K562 (cell line): ENCODE measurements at regions not wholly inside any gene's neighbourhood (a gene's known extent, or its start where the extent isn't known, plus 50 kb on each side); places are given as distances from the start of the nearest gene placed in this dataset.
"Not testable (repeated sequence)": the region's sequence is repeated elsewhere in the genome, so short reads cannot be mapped to it uniquely, and the experiment has no call there.

Experiments used
- ATAC-seq: fragments of 200-7000 bp; cut with Tn5 transposase; 3 replicates; pipeline ENCODE4 v1.9.1; 2020; ENCODE audit warnings: moderate library complexity
- BruUV-seq: library from RNA; stranded (reverse); fragments of 400-500 nt; replicated peaks from 2 replicates; lab custom pipeline; 2021; lab: Mats Ljungman, UMichigan
- CTCF ChIA-PET: fragments of 300-600 bp; formaldehyde crosslinking; extraction: SDS; loops from one replicate; lab custom pipeline; 2021; ENCODE audit warnings: low intra/inter-chr PET ratio; lab: Yijun Ruan, JAX
- POLR2A ChIA-PET: fragments of 300-600, 350-650 bp; sonication (Branson Sonifier 250); formaldehyde crosslinking; extraction: SDS; loops from one replicate; lab custom pipeline; 2021; ENCODE audit warnings: antibody characterized with exemption, inconsistent platforms; lab: Yijun Ruan, JAX
- DNase-seq, 4 experiments: peaks; one replicate each; pipeline versions ENCODE4 v3.0.0 to v3.0.0-alpha.2; 2011 to 2018; ENCODE audit warnings: low spot score in 3 of 4, mixed read lengths in 3 of 4; ENCODE audit errors: extremely low read depth in 1 of 4
- FAIRE-seq: peaks from 2 replicates; lab custom pipeline; 2011; peaks lifted over from hg19 to GRCh38; lab: Jason Lieb, UNC
- H2AFZ ChIP-seq: 2 replicates; pipeline ENCODE4 v1.6.0; 2011; ENCODE audit warnings: low read depth, low read length, control low read depth, inconsistent platforms
- H3K27ac ChIP-seq: fragments of 200-600 bp; 3 replicates; pipeline ENCODE4 v1.8.0; 2011; ENCODE audit warnings: low read depth, mild to moderate bottlenecking, control low read depth, inconsistent platforms, low read length, moderate library complexity, mixed read lengths; ENCODE audit errors: extremely low read depth
- H3K27me3 ChIP-seq, 2 experiments: fragments of 300-600 bp in 1 of 2; 2 replicates in 1 of 2; 3 replicates in 1 of 2; pipeline versions ENCODE4 v1.6.0 to v1.8.0; 2011; ENCODE audit warnings: inconsistent platforms in 2 of 2, low read length in 2 of 2, mild to moderate bottlenecking in 1 of 2, mixed read lengths in 1 of 2, moderate library complexity in 1 of 2; ENCODE audit not compliant: control insufficient read depth in 2 of 2, insufficient read depth in 2 of 2
- H3K36me3 ChIP-seq: fragments of 300-600 bp; 3 replicates; pipeline ENCODE4 v1.8.0; 2011; ENCODE audit warnings: mild to moderate bottlenecking, low read length, inconsistent platforms; ENCODE audit not compliant: control insufficient read depth, insufficient read depth
- H3K4me1 ChIP-seq, 2 experiments: fragments of 200-600 bp in 1 of 2; replicated peaks in 1 of 2; 2 replicates in 1 of 2; 3 replicates in 1 of 2; pipeline versions ENCODE4 v1.5.1 to v1.8.0; 2011; ENCODE audit warnings: inconsistent platforms in 2 of 2, low read length in 2 of 2, mild to moderate bottlenecking in 1 of 2, mixed read lengths in 1 of 2, moderate library complexity in 1 of 2; ENCODE audit not compliant: control insufficient read depth in 2 of 2, insufficient read depth in 2 of 2
- H3K4me2 ChIP-seq: 2 replicates; pipeline ENCODE4 v1.6.1; 2011; ENCODE audit warnings: low read length, control low read depth, inconsistent platforms, mixed read lengths; ENCODE audit not compliant: insufficient read depth
- H3K4me3 ChIP-seq: fragments of 200-600 bp; sonication (generic), shearing (Covaris generic); 2 replicates; pipeline ENCODE4 v1.5.1; 2016; ENCODE audit warnings: control low read depth, inconsistent platforms
- H3K79me2 ChIP-seq: fragments of 200-600 bp; 3 replicates; pipeline ENCODE4 v1.8.0; 2011; ENCODE audit warnings: low read length, inconsistent platforms; ENCODE audit not compliant: control insufficient read depth, insufficient read depth
- H3K9ac ChIP-seq, 2 experiments: 2 replicates each; pipeline versions ENCODE4 v1.6.0 to v1.6.1; 2011; ENCODE audit warnings: low read depth in 2 of 2, low read length in 2 of 2, control low read depth in 1 of 2, inconsistent platforms in 1 of 2, mild to moderate bottlenecking in 1 of 2, mixed read lengths in 1 of 2; ENCODE audit not compliant: insufficient read depth in 1 of 2
- H3K9me1 ChIP-seq: one replicate; pipeline ENCODE4 v1.6.0; 2011; ENCODE audit warnings: inconsistent platforms, mild to moderate bottlenecking, low read length, moderate library complexity; ENCODE audit not compliant: control insufficient read depth, insufficient read depth
- H3K9me3 ChIP-seq: replicated peaks from 2 replicates; pipeline ENCODE4 v1.5.1; 2011; ENCODE audit warnings: low read depth, low read length, inconsistent platforms; ENCODE audit not compliant: control insufficient read depth, insufficient read depth
- H4K20me1 ChIP-seq: replicated peaks from 2 replicates; pipeline ENCODE4 v1.6.1; 2011; ENCODE audit warnings: low read length, inconsistent platforms, mixed read lengths; ENCODE audit not compliant: control insufficient read depth, insufficient read depth
- GABPB2 ChIP-seq: fragments of 250-450 bp; sonication (Bioruptor Pico); conservative IDR thresholded peaks from 2 replicates; pipeline ENCODE4 v1.5.1; 2021; ENCODE audit warnings: mild to moderate bottlenecking
- SFPQ ChIP-seq: fragments of 200-400 bp; formaldehyde crosslinking; IDR thresholded peaks from 2 replicates; pipeline ENCODE4 v1.6.1; 2017; ENCODE audit warnings: mild to moderate bottlenecking, low read depth, low read length, moderate library complexity
- SNRNP70 ChIP-seq: fragments of 200-400 bp; formaldehyde crosslinking; optimal IDR thresholded peaks from 2 replicates; pipeline ENCODE3; 2017; ENCODE audit warnings: low read depth, low read length
- TBP ChIP-seq: optimal IDR thresholded peaks from 2 replicates; pipeline ENCODE3; 2011; ENCODE audit warnings: low read depth, low read length, improper control_type of control experiment
- ZKSCAN1 ChIP-seq: fragments of 150-350 bp; IDR thresholded peaks from 2 replicates; pipeline ENCODE4 v1.6.1; 2016; ENCODE audit warnings: low read depth, low read length
- ZNF134 ChIP-seq: fragments of 250-450 bp; sonication (Bioruptor Pico); conservative IDR thresholded peaks from 2 replicates; pipeline ENCODE4 v1.4.0; 2020
- ZNF146 ChIP-seq: IDR thresholded peaks from one replicate; pipeline ENCODE4 v1.6.1; 2018; ENCODE audit warnings: missing compliant biosample characterization; ENCODE audit not compliant: unreplicated experiment
- ZNF584 ChIP-seq: fragments of 200-800 bp; sonication (Bioruptor generic); IDR thresholded peaks from 2 replicates; pipeline ENCODE4 v1.6.1; 2016; ENCODE audit warnings: low read depth, mild to moderate bottlenecking, missing genetic modification characterization, missing compliant biosample characterization
- WGBS: fragments of 100-300 bp; shearing (Covaris generic); methylation state at CpG from one replicate; pipeline ENCODE4 v1.1.6; 2016; ENCODE audit warnings: low coverage, mixed read lengths; ENCODE audit not compliant: insufficient coverage; ENCODE audit errors: missing lambda C conversion rate; 5-methylcytosine and 5-hydroxymethylcytosine counted together
- in situ Hi-C: fragments of 300-500 bp; cut with MboI; formaldehyde crosslinking; loops from 4 replicates; pipeline ENCODE4 v1.15.0; 2018; ENCODE audit warnings: inconsistent platforms, mixed read lengths
- intact Hi-C: fragments of 100-400 bp; cut with micrococcal nuclease; formaldehyde crosslinking; loops from 2 replicates; pipeline ENCODE4 v1.14.2; 2022
- TF ChIP-seq, protein P1 (sequence below), 2 experiments: IDR thresholded peaks in 1 of 2; conservative IDR thresholded peaks in 1 of 2; 2 replicates each; pipeline ENCODE4 v1.6.1; 2016; ENCODE audit warnings: low read depth in 2 of 2, mild to moderate bottlenecking in 1 of 2, missing compliant biosample characterization in 1 of 2, missing genetic modification characterization in 1 of 2, moderate library complexity in 1 of 2

GRCh38 chr1:20408133-20408650, 77.8 kb downstream of the CAMK2N1 start:
- H3K36me3 ChIP-seq, H3K9me1 ChIP-seq, H3K9ac ChIP-seq, H3K4me1 ChIP-seq, ATAC-seq, H3K27ac ChIP-seq, in situ Hi-C loops, H3K4me3 ChIP-seq, POLR2A ChIA-PET, FAIRE-seq, H2AFZ ChIP-seq, H3K9me3 ChIP-seq, DNase-seq, BruUV-seq, H3K79me2 ChIP-seq, H3K4me2 ChIP-seq, CTCF ChIA-PET, intact Hi-C loops: not testable (repeated sequence)
- TF ChIP-seq ZNF146 (CRISPR knock-in tag), result peak; percentile 74
- 1% methylated on average over 6 of the region's 6 CpGs for WGBS
- H3K27me3 ChIP-seq, result peaks cover 15 to 49% of the 10 kb centered on the region in 2 experiments
- H4K20me1 ChIP-seq, result 0 out of 2 replicates have a peak, but pooled peaks cover 10% of the 10 kb centered on the region

- Histone ChIP-seq H3K36me3 (no peaks in the 10 kb centered on the region), H3K9ac (no peak overlapping the region), H3K9me3 (no peaks in the 10 kb centered on the region), H4K20me1 (0 out of 2 replicates have a peak, but pooled peaks cover 13% of the 10 kb centered on the region), H3K27me3 (peaks cover 15 to 44% of the 10 kb centered on the region in 2 experiments), H3K27ac (no peak overlapping the region), H3K9me1 (no peaks in the 10 kb centered on the region), H2AFZ (no peak overlapping the region), H3K79me2 (no peaks in the 10 kb centered on the region), H3K4me2 (no peak overlapping the region), H3K4me3 (no peak overlapping the region), H3K4me1 (no peaks in the 10 kb centered on the region; a peak in 1 of 5 replicates)
- DNase-seq (no peak), FAIRE-seq (no peak), ATAC-seq (no peak)
- in situ Hi-C loops, result no loop called here
- no TSS peak for BruUV-seq
- intact Hi-C loops, result no loop called here
- ChIA-PET CTCF (interaction anchor here (0.5 kb wide), 1 partner anchor 63 kb away, joined by 3 read pairs; no protein-coding TSS in a partner anchor), POLR2A (interaction anchor here (1.4 kb wide), 1 partner anchor 9 kb away, joined by 4 read pairs; no protein-coding TSS in a partner anchor)
- WGBS, result 1% methylated on average over 11 of the region's 11 CpGs
- TF ChIP-seq TBP (no peak), ZNF134 (no peak), SNRNP70 (no peak), SFPQ (no peak), ZNF584 (CRISPR knock-in tag) (no peak), GABPB2 (CRISPR knock-in tag) (no peak), ZKSCAN1 (no peak)
- TF ChIP-seq, protein P1, sequence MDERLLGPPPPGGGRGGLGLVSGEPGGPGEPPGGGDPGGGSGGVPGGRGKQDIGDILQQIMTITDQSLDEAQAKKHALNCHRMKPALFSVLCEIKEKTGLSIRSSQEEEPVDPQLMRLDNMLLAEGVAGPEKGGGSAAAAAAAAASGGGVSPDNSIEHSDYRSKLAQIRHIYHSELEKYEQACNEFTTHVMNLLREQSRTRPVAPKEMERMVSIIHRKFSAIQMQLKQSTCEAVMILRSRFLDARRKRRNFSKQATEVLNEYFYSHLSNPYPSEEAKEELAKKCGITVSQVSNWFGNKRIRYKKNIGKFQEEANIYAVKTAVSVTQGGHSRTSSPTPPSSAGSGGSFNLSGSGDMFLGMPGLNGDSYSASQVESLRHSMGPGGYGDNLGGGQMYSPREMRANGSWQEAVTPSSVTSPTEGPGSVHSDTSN (CRISPR knock-in tag; IDR thresholded peaks at IDR 0.05; ENCODE audit: low read depth), result no peak
- TF ChIP-seq, protein P1 (tag; conservative IDR thresholded peaks at IDR 0.05; ENCODE audit: low read depth), result no peak
Observed at GRCh38 chr1:20405893-20406604, 80.0 kb downstream of the CAMK2N1 start.
